ENCODE measurements at regions not wholly inside any gene's neighbourhood (a gene's known extent, or its start where the extent isn't known, plus 50 kb on each side); places are given as distances from the start of the nearest gene placed in this dataset.

- TF ChIP-seq CBFB (CRISPR knock-in tag; IDR thresholded peaks at IDR 0.05; ENCODE audit: low read depth) (no peak), PRDM15 (CRISPR knock-in tag; IDR thresholded peaks at IDR 0.05) (no peak), TCF7 (CRISPR knock-in tag; IDR thresholded peaks at IDR 0.05; ENCODE audit: low read depth) (no peak), ETV6 (CRISPR knock-in tag; IDR thresholded peaks at IDR 0.05) (no peak), CTCF (IDR thresholded peaks at IDR 0.05) (no peak)
Observed at GRCh38 chr2:223155956-223156355, 104.0 kb downstream of the KCNE4 start.
